Sigmoid colon (tissue), 6 donors: ENCODE measurements at regions not wholly inside any gene's neighbourhood (a gene's known extent, or its start where the extent isn't known, plus 50 kb on each side); places are given as distances from the start of the nearest gene placed in this dataset.

Source experiments
- DNase-seq: peaks from one replicate; pipeline ENCODE4 v3.0.0-alpha.2; 2019
- H3K27ac ChIP-seq, 4 donors: fragments of 200-600 bp; sonication (generic); one replicate each; pipeline ENCODE4 v1.5.1; 2016 to 2019; ENCODE audit warnings: mild to moderate bottlenecking in 1 of 4
- H3K27me3 ChIP-seq, 3 donors: fragments of 200-600 bp; sonication (generic); one replicate each; pipeline ENCODE4 v1.5.1; 2019; ENCODE audit warnings: mild to moderate bottlenecking in 1 of 3
- H3K36me3 ChIP-seq, 4 donors: fragments of 200-600 bp; sonication (generic); one replicate each; pipeline ENCODE4 v1.5.1; 2016 to 2019
- H3K4me1 ChIP-seq, 4 donors: fragments of 200-600 bp; sonication (generic); one replicate each; pipeline ENCODE4 v1.5.1; 2017 to 2019
- H3K4me3 ChIP-seq, 4 donors: fragments of 200-600 bp; sonication (generic); one replicate each; pipeline ENCODE4 v1.5.1; 2017 to 2019; ENCODE audit warnings: mild to moderate bottlenecking in 2 of 4, moderate library complexity in 1 of 4
- H3K9me3 ChIP-seq, 4 donors: fragments of 200-600 bp in 3 of 4; sonication (generic) in 3 of 4; one replicate each; pipeline versions ENCODE4 v1.5.1 to v1.6.1; 2013 to 2019
- EP300 ChIP-seq, 4 donors: sonication (generic); formaldehyde crosslinking; IDR thresholded peaks; one replicate each; pipeline ENCODE4 v1.6.1; 2017; ENCODE audit warnings: antibody characterized with exemption in 4 of 4
- POLR2A ChIP-seq, 2 donors: fragments of 450-650 bp; IDR thresholded peaks; one replicate each; pipeline ENCODE4 v1.6.1; 2016; ENCODE audit warnings: antibody characterized with exemption in 2 of 2, mild to moderate bottlenecking in 2 of 2, moderate library complexity in 2 of 2
- POLR2AphosphoS5 ChIP-seq, 4 donors: sonication (generic); formaldehyde crosslinking; IDR thresholded peaks; one replicate each; pipeline ENCODE4 v1.6.1; 2017; ENCODE audit warnings: antibody characterized with exemption in 4 of 4
- WGBS, 2 donors: extraction: QIAGEN DNeasy Blood & Tissue Kit; methylation state at CpG; one replicate each; pipeline ENCODE4 v1.1.7; 2013; 5-methylcytosine and 5-hydroxymethylcytosine counted together
- intact Hi-C: fragments of 100-400 bp; cut with DNase I; formaldehyde crosslinking; loops from one replicate; pipeline ENCODE4 v1.15.1; 2023
- TF ChIP-seq, protein P1 (sequence below), 4 experiments: fragments of 450-650 bp in 3 of 4; fragments of 200-600 bp in 1 of 4; IDR thresholded peaks; one replicate each; pipeline ENCODE4 v1.5.1; 2016 to 2019; ENCODE audit warnings: antibody characterized with exemption in 4 of 4, mild to moderate bottlenecking in 3 of 4, moderate library complexity in 2 of 4
- donor health status: healthy with polysubstance abuse.
- donor health status: healthy.

DNA sequence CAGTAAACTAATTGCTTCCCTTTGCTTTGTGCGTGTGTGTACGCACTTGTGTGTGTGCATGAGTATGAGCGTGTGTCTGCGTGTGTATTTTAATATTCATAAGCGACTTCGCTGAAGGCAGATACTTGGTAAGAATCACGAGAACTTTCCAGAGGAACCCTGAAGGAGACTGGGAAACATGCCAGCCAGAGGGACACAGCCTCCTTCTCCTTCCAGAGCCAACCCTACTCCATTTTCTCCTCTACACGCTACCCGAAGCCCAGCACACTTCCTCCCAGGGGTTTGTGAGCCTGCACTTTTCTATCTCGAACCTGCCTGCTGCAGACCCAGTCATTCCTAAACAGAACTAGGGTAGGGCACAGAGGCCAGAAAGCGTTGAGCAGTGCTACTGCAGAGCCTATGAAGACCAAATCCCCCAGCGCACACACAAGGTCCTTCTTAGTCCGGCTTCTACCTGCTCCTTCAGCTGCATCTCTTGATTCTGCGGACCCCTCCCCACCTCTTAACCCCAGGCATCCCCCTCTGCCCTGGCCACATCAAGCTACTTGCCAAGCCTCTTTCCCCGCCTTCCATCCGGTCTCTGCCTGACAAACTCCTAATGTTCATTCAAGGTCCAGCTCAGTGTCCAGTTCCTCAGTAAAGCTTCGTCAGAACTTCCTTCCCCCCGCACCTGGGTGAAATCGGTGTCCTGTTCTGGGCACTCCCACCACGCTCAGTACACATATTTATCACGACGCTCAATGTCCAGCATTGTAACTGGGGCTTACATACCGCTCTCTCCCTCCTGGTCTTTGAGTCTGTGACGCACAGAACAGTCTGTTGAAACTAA is 191.8 kb downstream of the FAM43A start:
- Histone ChIP-seq H3K36me3 (no peaks in the 10 kb centered on the region), H3K9me3 (no peaks in the 10 kb centered on the region), H3K27me3 (no peaks in the 10 kb centered on the region), H3K4me3 (no peak overlapping the region), H3K27ac (peak overlapping the region in 2 of 4 donors; percentile 9 to 45), H3K4me1 (peaks cover 0 to 31% (median 2%) of the 10 kb centered on the region in 4 donors)
- TF ChIP-seq, protein P1, sequence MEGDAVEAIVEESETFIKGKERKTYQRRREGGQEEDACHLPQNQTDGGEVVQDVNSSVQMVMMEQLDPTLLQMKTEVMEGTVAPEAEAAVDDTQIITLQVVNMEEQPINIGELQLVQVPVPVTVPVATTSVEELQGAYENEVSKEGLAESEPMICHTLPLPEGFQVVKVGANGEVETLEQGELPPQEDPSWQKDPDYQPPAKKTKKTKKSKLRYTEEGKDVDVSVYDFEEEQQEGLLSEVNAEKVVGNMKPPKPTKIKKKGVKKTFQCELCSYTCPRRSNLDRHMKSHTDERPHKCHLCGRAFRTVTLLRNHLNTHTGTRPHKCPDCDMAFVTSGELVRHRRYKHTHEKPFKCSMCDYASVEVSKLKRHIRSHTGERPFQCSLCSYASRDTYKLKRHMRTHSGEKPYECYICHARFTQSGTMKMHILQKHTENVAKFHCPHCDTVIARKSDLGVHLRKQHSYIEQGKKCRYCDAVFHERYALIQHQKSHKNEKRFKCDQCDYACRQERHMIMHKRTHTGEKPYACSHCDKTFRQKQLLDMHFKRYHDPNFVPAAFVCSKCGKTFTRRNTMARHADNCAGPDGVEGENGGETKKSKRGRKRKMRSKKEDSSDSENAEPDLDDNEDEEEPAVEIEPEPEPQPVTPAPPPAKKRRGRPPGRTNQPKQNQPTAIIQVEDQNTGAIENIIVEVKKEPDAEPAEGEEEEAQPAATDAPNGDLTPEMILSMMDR (IDR thresholded peaks at IDR 0.05): no peak
- TF ChIP-seq EP300 (IDR thresholded peaks at IDR 0.05) (no peak), POLR2AphosphoS5 (IDR thresholded peaks at IDR 0.05) (no peak), POLR2A (IDR thresholded peaks at IDR 0.05) (no peak)
- no peak for DNase-seq
- 82 to 92% methylated on average over 24 of the region's 24 CpGs for WGBS, 2 donors
- intact Hi-C loops: no loop called here

DNA sequence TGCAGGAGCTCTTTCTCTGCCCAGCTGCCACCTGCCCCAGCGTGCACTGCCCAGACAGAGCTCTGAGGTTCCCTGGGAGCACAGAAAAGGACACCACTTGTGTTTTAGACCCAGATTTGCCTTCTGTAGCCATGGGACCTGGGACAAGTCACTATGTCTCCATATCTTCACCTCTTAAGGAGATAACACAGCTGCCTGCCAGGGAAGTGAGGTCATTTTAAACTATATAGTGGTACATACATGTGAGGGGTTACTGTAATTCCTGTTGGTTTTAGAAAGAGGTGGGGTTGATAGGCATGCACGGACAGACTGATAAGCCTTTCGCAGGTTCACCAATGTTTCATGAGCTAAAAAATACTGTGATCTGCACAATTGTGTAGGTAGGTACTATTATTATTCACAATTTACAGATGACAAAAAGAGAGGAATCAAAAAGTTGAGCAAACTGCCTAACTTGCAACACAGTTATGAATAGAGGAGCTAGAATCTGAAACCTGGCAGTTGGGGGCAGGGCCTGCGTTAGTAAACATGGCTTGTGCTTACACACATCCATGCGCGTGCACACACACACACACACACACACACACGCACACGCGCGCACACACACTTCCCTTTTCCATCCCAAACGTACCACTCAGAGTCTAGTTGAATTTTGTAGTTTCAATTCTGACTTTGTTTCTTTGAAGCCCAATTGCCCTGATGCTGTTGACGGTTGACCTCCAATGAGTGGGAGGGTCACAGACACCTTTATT is 193.6 kb downstream of the FAM43A start:
- TF ChIP-seq, protein P1 (IDR thresholded peaks at IDR 0.05): no peak
- TF ChIP-seq POLR2AphosphoS5 (IDR thresholded peaks at IDR 0.05) (no peak), POLR2A (IDR thresholded peaks at IDR 0.05) (no peak), EP300 (IDR thresholded peaks at IDR 0.05) (no peak)
- peaks cover 0 to 28% (median 2%) of the 10 kb centered on the region in 4 donors for H3K4me1 ChIP-seq
- WGBS, 2 donors: 52 to 82% methylated on average over 12 of the region's 12 CpGs
- no peaks in the 10 kb centered on the region for H3K27me3 ChIP-seq
- intact Hi-C loops: no loop called here
- no peaks in the 10 kb centered on the region for H3K36me3 ChIP-seq
- no peak overlapping the region for H3K4me3 ChIP-seq
- peak overlapping the region in 2 of 4 donors; percentile 38 to 45 for H3K27ac ChIP-seq
- peaks cover 0 to 9% (median 7%) of the 10 kb centered on the region in 4 donors for H3K9me3 ChIP-seq
- DNase-seq: no peak

DNA sequence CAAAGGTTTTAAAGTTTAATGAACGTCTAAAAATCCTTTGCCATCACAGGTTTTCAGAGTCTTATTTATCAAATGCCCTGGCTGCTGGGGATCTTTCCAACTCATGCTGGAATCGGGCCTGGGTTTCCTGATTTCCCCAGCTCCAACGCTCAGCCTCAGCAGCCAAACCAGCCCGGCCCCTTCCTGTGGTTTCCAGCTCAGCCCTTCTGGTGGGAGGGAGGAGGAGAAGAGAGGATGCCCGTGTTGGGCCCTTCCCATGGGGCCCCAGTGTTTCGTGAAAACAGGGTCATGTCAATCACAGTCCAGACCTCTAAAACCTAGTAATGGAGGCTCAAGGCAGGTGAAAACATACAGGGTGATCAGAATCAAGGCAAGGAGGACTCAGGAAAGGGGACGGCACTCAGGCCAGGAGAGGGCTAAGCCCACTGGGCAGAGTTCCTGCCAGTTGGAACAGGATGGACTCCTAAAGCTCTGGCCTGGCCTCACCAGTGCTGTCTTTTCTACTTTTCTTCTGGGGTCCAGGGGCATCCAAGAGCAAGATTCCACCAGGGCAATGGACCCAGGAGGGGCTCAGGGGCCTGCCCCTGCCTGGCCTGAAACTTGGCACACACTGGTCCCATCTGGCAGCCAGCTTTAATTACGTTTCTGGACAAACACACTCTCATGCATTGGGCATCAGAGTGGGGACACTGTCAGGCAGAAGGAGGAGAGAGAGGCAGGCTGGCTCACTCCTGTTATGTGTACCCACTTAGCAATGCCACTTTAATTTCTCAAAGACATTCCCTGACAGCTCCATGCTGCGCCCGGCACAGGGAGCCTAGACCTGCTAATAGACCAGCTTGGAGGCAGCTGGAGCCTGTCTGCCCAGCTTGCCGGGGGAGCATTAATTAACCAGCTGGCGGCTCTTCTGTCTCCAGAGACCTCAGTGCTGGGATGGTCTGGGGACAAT is 194.6 kb downstream of the FAM43A start:
- TF ChIP-seq POLR2A (IDR thresholded peaks at IDR 0.05) (no peak), POLR2AphosphoS5 (IDR thresholded peaks at IDR 0.05) (no peak), EP300 (IDR thresholded peaks at IDR 0.05) (no peak)
- TF ChIP-seq, protein P1 (IDR thresholded peaks at IDR 0.05): no peak
- Histone ChIP-seq H3K27ac (peak overlapping the region; percentile 17 to 67 (median 42)), H3K27me3 (no peaks in the 10 kb centered on the region), H3K4me3 (no peak overlapping the region), H3K36me3 (no peaks in the 10 kb centered on the region), H3K9me3 (peaks cover 3 to 13% (median 10%) of the 10 kb centered on the region in 4 donors), H3K4me1 (peaks cover 0 to 28% (median 2%) of the 10 kb centered on the region in 4 donors)
- intact Hi-C loops: no loop called here
- no peak for DNase-seq
- 43 to 59% methylated on average over 12 of the region's 12 CpGs for WGBS, 2 donors
